MM.1S (cell line): ENCODE measurements at regions not wholly inside any gene's neighbourhood (a gene's known extent, or its start where the extent isn't known, plus 50 kb on each side); places are given as distances from the start of the nearest gene placed in this dataset.

Experiments
- DNase-seq: peaks from one replicate; pipeline ENCODE4 v3.0.0-alpha.2; 2015
- H2AFZ ChIP-seq: fragments of 300-600 bp; sonication (generic); 2 replicates; pipeline ENCODE4 v1.6.0; 2016; ENCODE audit warnings: antibody characterized with exemption, low read length
- H3F3A ChIP-seq: fragments of 300-600 bp; sonication (generic); 2 replicates; pipeline ENCODE4 v1.6.1; 2016; ENCODE audit warnings: mild to moderate bottlenecking, antibody characterized with exemption, low read length, moderate library complexity, mixed read lengths; ENCODE audit not compliant: insufficient read depth
- H3K27ac ChIP-seq: fragments of 300-600 bp; sonication (generic); 2 replicates; pipeline ENCODE4 v1.5.1; 2016; ENCODE audit warnings: mild to moderate bottlenecking, low read length
- H3K27me3 ChIP-seq: fragments of 300-600 bp; sonication (generic); replicated peaks from 2 replicates; pipeline ENCODE4 v1.6.0; 2016; ENCODE audit warnings: low read length; ENCODE audit not compliant: insufficient read depth
- H3K36me3 ChIP-seq: fragments of 300-600 bp; sonication (generic); replicated peaks from 2 replicates; pipeline ENCODE4 v1.6.1; 2016; ENCODE audit warnings: mild to moderate bottlenecking, low read length, mixed read lengths; ENCODE audit not compliant: insufficient read depth
- H3K4me1 ChIP-seq: fragments of 300-600 bp; sonication (generic); 2 replicates; pipeline ENCODE4 v1.6.1; 2016; ENCODE audit warnings: low read length, mixed read lengths
- H3K4me2 ChIP-seq: fragments of 300-600 bp; sonication (generic); 2 replicates; pipeline ENCODE4 v1.6.0; 2016; ENCODE audit warnings: low read depth, low read length
- H3K4me3 ChIP-seq: fragments of 300-600 bp; sonication (generic); 2 replicates; pipeline ENCODE4 v1.5.1; 2016; ENCODE audit warnings: low read length, mixed read lengths
- H3K79me2 ChIP-seq: fragments of 300-600 bp; sonication (generic); 2 replicates; pipeline ENCODE4 v1.6.1; 2016; ENCODE audit warnings: mixed run types, low read length, mixed read lengths
- H3K9ac ChIP-seq: fragments of 300-600 bp; sonication (generic); 2 replicates; pipeline ENCODE4 v1.6.1; 2016; ENCODE audit warnings: low read length, mixed read lengths
- H3K9me2 ChIP-seq: fragments of 300-600 bp; sonication (generic); replicated peaks from 2 replicates; pipeline ENCODE4 v1.6.1; 2016; ENCODE audit warnings: mild to moderate bottlenecking, low read length, mixed read lengths; ENCODE audit not compliant: insufficient read depth
- H3K9me3 ChIP-seq: fragments of 300-600 bp; sonication (generic); replicated peaks from 2 replicates; pipeline ENCODE4 v1.6.1; 2016; ENCODE audit warnings: mild to moderate bottlenecking, low read length, mixed read lengths; ENCODE audit not compliant: insufficient read depth
- H4K20me1 ChIP-seq: fragments of 300-600 bp; sonication (generic); 2 replicates; pipeline ENCODE4 v1.6.1; 2016; ENCODE audit warnings: mild to moderate bottlenecking, low read length, moderate library complexity, mixed read lengths; ENCODE audit not compliant: insufficient read depth
- EZH2 ChIP-seq: fragments of 300-600 bp; sonication (generic); optimal IDR thresholded peaks from 2 replicates; pipeline ENCODE3; 2017; ENCODE audit warnings: low read depth, mild to moderate bottlenecking, antibody characterized with exemption, low read length, mixed read lengths
- EZH2phosphoT487 ChIP-seq: fragments of 300-600 bp; sonication (generic); IDR thresholded peaks from 2 replicates; pipeline ENCODE4 v1.6.1; 2018; ENCODE audit warnings: antibody characterized with exemption, low read length
- TF ChIP-seq, protein P1 (sequence below): fragments of 300-600 bp; sonication (generic); IDR thresholded peaks from 2 replicates; pipeline ENCODE4 v1.5.1; 2016; ENCODE audit warnings: antibody characterized with exemption, low read length, mixed read lengths

DNA sequence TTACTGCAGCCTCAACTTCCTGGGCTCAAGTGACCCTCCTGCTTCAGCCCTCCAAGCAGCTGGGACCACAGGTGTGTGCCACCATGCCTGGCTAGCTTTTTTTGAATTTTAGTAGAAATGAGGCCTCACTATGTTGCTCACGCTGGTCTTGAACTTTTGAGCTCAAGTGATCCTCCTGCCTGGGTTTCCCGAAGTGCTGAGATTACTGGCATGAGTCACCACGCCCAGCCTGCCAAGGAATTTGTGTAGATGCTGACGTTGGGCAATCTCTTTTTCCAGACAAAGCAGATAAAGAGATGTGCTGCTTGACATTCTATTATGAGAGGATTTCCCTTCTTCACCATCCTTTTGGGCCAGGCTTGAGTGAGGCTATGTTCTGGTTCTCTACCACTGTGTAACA lies 254.5 kb upstream of the RPS6KA3 start:
- Histone ChIP-seq H3K79me2 (no peaks in the 10 kb centered on the region), H3K9me3 (no peaks in the 10 kb centered on the region), H3K36me3 (no peaks in the 10 kb centered on the region), H3K9me2 (no peaks in the 10 kb centered on the region), H4K20me1 (no peaks in the 10 kb centered on the region), H3K27ac (no peak overlapping the region), H3K4me1 (peaks cover 24% of the 10 kb centered on the region), H2AFZ (no peak overlapping the region), H3K4me3 (no peak overlapping the region), H3K4me2 (no peak overlapping the region), H3K27me3 (no peaks in the 10 kb centered on the region), H3K9ac (no peak overlapping the region), H3F3A (0 out of 2 replicates have a peak, but pooled peaks cover 3% of the 10 kb centered on the region)
- TF ChIP-seq EZH2 (no peak), EZH2phosphoT487 (no peak)
- TF ChIP-seq, protein P1, sequence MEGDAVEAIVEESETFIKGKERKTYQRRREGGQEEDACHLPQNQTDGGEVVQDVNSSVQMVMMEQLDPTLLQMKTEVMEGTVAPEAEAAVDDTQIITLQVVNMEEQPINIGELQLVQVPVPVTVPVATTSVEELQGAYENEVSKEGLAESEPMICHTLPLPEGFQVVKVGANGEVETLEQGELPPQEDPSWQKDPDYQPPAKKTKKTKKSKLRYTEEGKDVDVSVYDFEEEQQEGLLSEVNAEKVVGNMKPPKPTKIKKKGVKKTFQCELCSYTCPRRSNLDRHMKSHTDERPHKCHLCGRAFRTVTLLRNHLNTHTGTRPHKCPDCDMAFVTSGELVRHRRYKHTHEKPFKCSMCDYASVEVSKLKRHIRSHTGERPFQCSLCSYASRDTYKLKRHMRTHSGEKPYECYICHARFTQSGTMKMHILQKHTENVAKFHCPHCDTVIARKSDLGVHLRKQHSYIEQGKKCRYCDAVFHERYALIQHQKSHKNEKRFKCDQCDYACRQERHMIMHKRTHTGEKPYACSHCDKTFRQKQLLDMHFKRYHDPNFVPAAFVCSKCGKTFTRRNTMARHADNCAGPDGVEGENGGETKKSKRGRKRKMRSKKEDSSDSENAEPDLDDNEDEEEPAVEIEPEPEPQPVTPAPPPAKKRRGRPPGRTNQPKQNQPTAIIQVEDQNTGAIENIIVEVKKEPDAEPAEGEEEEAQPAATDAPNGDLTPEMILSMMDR = no peak
- DNase-seq = no peak

DNA sequence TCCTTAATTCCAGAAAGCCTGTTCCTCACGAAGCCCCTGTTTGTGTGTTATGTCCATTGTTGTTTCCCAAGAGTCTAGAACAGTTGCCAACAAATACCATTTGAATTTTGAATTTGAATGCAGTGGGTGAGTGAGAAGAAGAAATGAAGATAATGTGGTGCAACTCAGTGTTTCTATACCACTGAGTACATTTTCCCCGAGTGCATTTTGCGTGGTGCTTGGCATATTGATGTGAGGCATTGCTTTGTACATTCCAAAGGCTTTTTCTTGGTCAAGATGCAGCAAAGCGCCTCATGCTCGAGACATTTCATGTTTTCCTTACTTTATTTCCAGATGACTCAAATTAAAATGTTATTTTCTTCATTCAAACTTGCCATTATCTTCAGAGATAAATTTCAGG lies 253.1 kb upstream of the RPS6KA3 start:
- Histone ChIP-seq H2AFZ (no peak overlapping the region), H3K4me1 (peaks cover 35% of the 10 kb centered on the region), H3K27ac (no peak overlapping the region), H3K4me3 (no peak overlapping the region), H3F3A (peaks cover 11% of the 10 kb centered on the region), H3K9ac (no peak overlapping the region), H3K4me2 (no peak overlapping the region), H3K27me3 (no peaks in the 10 kb centered on the region), H4K20me1 (no peaks in the 10 kb centered on the region), H3K36me3 (no peaks in the 10 kb centered on the region), H3K9me3 (no peaks in the 10 kb centered on the region), H3K9me2 (no peaks in the 10 kb centered on the region), H3K79me2 (no peaks in the 10 kb centered on the region)
- DNase-seq = no peak
- TF ChIP-seq, protein P1 = no peak
- no peak for TF ChIP-seq EZH2

DNA sequence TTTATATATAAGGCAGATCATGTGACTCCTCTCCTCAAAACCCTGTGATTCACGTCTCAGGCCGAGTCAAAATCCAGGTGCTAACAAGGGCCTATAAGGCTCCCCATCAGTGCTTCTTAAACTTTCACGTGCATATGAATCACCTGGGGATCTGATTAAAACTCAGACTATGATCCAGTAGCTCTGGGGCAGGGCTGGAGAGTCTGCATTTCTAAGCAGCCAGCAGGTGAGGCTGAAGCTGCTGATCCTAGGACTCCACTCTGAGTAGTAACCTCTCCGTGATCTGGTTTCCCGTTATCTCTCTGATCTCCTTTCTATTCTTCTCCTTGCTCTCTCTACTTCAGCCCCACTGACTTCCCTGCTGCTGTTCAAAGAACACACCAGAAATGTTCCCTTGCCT lies 252.4 kb upstream of the RPS6KA3 start:
- Histone ChIP-seq H3K9ac (no peak overlapping the region), H3K9me3 (no peaks in the 10 kb centered on the region), H3K4me3 (no peak overlapping the region), H3K27me3 (no peaks in the 10 kb centered on the region), H3K4me1 (peaks cover 34% of the 10 kb centered on the region), H3K4me2 (no peak overlapping the region), H3F3A (peaks cover 11% of the 10 kb centered on the region), H3K36me3 (no peaks in the 10 kb centered on the region), H2AFZ (no peak overlapping the region), H3K9me2 (no peaks in the 10 kb centered on the region), H3K27ac (no peak overlapping the region), H3K79me2 (no peaks in the 10 kb centered on the region), H4K20me1 (no peaks in the 10 kb centered on the region)
- no peak for TF ChIP-seq EZH2phosphoT487
- TF ChIP-seq, protein P1 = no peak
- no peak for TF ChIP-seq EZH2
- DNase-seq = no peak
